G401 (cell line): ENCODE measurements at regions not wholly inside any gene's neighbourhood (a gene's known extent, or its start where the extent isn't known, plus 50 kb on each side); places are given as distances from the start of the nearest gene placed in this dataset.
"Not testable (repeated sequence)": the region's sequence is repeated elsewhere in the genome, so short reads cannot be mapped to it uniquely, and the experiment has no call there.

Experiments
- DNase-seq: peaks from one replicate; pipeline ENCODE4 v3.0.0-alpha.2; 2015; ENCODE audit warnings: low spot score
- in situ Hi-C: cut with HindIII; loops from 2 replicates; pipeline ENCODE4 v1.10.0; 2016; ENCODE audit warnings: low sequenced_read_pairs, mixed read lengths

GRCh38 chr6:128740951-128741350 lies 142.0 kb upstream of the LAMA2 start:
- DNase-seq = no peak
- in situ Hi-C loops = no loop called here

DNA sequence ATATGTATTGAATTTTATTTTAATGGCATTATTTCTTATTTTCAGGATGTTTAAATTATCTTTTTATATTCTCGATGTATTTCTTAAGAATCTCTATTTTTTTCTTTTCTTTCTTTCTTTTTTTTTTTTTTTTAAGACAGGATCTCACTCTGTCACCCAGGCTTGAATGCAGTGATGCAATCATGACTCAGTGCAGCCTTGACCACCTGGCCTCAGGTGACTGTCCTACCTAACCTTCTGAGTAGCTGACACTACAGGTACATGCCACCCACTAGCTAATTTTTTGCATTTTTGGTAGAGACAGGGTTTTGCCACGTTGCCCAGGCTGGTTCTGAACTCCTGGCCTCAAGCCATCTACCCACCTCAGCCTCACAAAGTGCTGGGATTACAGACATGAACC lies 143.8 kb upstream of the LAMA2 start:
- in situ Hi-C loops = no loop called here
- DNase-seq = no peak

- in situ Hi-C loops = no loop called here
- DNase-seq = no peak
These were observed 144.8 kb upstream of the LAMA2 start for GRCh38 chr6:128738112-128738511.

GRCh38 chr6:128736780-128737179 lies 146.2 kb upstream of the LAMA2 start:
- in situ Hi-C loops = no loop called here

GRCh38 chr6:128731249-128732165 lies 151.4 kb upstream of the LAMA2 start:
- in situ Hi-C loops = no loop called here
- DNase-seq = peak; percentile 23

More at GRCh38 chr6:128736780-128737179, 146.2 kb upstream of the LAMA2 start:
- DNase-seq = no peak

DNA sequence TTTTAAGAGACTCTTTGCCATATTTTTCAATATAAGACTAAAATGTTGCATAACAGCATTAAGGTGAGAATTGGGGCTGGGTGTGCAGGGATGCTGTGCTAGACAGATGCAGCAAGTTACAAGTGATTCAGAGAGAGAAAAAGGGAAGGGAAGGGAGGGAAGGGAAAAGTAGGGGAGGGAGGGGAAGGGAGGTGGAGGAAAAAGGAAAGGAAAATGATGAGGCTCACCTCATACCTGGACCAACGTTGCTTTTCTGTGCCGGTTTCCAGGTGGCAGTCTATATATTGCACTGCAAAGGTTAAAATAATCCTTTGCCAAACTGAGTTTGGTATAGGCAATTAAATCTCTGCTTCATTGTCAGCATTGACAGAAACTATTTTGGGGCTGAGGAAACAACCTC lies 155.4 kb upstream of the LAMA2 start:
- in situ Hi-C loops = no loop called here
- DNase-seq = no peak

DNA sequence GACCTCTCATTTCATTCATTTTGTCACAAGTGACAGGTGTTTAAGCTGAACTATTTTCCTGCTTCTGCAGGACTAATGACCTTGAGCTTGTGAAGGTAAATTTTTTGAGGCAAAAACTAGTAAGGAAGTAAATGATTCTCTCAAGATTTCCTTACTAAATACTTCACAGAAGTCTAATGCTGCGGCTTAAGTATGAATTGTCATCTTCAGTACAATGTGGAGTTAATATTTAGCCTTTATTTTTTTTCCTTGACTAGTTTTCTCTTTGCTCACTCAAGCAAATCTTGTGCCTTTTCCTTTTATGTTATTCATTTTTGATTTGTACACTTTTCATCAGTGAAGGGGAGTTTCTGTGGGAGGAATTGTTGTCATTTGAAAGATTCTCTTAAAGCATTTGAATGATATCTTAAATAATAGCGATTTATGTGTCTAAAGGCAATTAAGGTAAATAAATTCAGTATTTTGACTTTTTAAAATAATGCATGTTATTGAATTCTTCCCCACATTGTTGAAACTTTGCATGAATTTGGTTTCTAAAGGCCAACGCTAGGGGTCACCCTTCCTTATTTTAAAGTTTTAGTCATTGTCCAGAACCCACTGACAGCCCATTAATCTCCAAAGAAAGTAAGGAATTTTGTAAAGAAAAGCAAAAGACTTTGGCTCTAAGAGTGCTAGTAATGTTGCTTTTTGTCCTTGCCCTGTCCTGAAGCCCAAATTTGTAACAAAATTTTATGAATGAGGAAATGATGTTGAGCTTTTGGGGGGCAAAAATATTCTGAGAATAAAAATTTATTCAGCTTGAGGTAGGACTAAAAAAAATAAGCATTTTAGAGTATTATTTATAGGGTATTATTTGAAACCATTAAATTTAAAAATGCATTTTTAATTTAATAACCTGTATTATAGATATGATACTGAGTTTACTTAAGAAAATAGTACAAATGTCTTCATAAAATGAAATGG lies 157.4 kb upstream of the LAMA2 start:
- in situ Hi-C loops = no loop called here
- DNase-seq = peak; percentile 15

DNA sequence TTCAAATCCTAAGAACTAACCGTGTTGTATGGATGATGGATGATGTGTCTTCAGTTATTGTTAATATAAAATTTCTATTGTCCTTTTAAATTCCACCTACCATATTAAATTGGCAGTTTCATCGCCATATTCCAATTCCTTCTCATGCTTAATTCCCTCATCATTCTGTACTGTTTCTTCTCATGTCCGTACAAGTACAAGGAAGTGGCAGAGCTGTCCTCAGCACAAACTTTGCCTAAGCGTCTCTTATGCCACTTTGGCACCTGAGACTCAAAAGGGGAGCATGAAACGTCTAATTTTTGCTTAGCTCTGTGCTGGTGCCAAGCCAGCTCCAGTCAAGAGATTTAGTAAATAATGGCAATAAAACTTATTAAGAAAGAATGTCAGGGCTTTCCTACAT lies 158.2 kb upstream of the LAMA2 start:
- no peak for DNase-seq
- in situ Hi-C loops = no loop called here

GRCh38 chr6:128723667-128724066 lies 159.3 kb upstream of the LAMA2 start:
- DNase-seq = no peak
- in situ Hi-C loops = no loop called here

- in situ Hi-C loops = no loop called here
- no peak for DNase-seq
These were observed 162.0 kb upstream of the LAMA2 start for GRCh38 chr6:128720891-128721290.

DNA sequence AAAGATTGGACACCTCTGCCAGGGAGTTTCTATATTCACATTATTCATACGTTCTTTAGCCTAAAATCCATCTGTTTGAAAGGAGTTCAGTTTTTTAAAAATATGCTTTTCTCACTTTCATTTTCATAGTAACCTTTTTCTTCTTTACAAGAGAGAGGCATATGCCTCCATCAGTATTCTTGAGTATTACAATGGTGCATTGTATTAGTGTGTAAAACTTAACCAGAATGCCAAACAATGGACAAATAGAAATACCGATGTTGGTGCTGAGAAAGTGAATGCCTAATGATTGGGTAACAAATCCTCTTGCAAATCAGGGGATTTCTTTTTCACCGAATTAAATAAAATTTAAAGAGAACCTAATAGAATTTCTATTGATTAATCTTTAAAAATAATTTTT lies 163.2 kb upstream of the LAMA2 start:
- no peak for DNase-seq
- in situ Hi-C loops = no loop called here

DNA sequence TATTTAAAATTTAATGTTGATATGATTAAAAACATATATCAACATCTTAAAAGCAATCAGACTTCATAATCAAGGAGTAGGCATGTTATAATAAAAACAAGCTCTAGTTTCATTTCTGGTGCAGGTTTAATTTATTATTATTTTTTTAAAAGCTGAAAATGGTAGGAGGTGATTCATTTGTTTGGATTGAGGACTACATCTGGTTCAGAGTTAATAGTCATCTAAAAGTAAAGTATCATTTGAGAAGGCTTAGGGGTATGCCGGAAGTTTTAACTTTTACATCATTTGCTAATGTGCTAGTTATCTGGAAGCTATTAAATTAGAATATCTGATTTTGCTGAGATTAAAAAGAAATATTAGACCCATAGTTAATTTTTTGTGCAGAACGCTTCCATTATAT lies 169.5 kb upstream of the LAMA2 start:
- in situ Hi-C loops = no loop called here
- no peak for DNase-seq

DNA sequence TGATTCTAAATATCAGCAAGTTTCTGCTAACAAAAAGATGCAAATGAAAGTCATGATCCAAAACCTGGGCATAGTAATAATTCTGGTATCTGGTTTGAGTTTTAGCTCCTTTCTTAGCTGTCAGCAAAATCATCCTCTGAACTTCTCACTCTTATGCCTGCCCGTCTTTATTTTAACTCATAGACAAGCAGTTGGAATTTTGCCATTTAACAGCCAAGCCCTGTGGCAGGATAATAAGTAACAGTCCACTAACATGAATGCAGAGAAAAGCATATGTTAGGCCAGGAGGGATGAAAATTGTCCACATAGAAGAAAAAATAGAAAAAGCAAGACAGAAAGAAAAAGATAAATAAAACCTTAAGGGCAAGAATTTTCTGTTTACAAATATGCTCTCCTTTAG lies 170.0 kb upstream of the LAMA2 start:
- DNase-seq = no peak
- in situ Hi-C loops = no loop called here

- DNase-seq = no peak
- in situ Hi-C loops = no loop called here
These were observed 171.8 kb upstream of the LAMA2 start for GRCh38 chr6:128711149-128711548.

- no peak for DNase-seq
- in situ Hi-C loops = no loop called here
These were observed 172.6 kb upstream of the LAMA2 start for GRCh38 chr6:128710315-128710714.

GRCh38 chr6:128704601-128705000 lies 178.3 kb upstream of the LAMA2 start:
- in situ Hi-C loops = no loop called here
- DNase-seq = no peak

DNA sequence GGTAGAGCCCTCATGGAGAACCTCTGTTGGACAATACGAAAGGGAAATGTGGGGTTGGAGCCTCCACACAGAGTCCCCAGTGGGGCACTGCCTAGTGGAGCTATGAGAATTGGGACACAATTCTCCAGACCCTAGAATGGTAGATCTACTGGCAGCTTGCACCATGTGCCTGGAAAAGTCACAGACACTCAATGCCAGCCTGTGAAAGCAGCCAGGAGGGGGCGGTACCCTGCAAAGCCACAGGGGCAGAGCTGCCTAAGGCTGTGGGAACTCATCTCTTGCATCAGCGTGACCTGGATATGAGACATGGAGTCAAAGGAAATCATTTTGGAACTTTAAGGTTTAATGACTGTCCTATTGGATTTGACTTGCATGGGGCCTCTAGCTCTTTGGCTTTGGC lies 179.1 kb upstream of the LAMA2 start:
- DNase-seq, in situ Hi-C loops: not testable (repeated sequence)

- in situ Hi-C loops = no loop called here
- DNase-seq = no peak
These were observed 176.6 kb upstream of the PTPRK start for GRCh38 chr6:128696691-128697689.
